H1 (cell line): ENCODE measurements at regions not wholly inside any gene's neighbourhood (a gene's known extent, or its start where the extent isn't known, plus 50 kb on each side); places are given as distances from the start of the nearest gene placed in this dataset.

Experiments used
- BACH1 ChIP-seq: IDR thresholded peaks from 2 replicates; pipeline ENCODE4 v1.6.1; 2012; ENCODE audit warnings: low read length, improper control_type of control experiment
- HDAC6 ChIP-seq: IDR thresholded peaks from one replicate; pipeline ENCODE4 v1.7.1; 2012; ENCODE audit warnings: low read depth, mild to moderate bottlenecking, inconsistent platforms, low read length, moderate library complexity
- TF ChIP-seq, protein P1 (sequence below): IDR thresholded peaks from 2 replicates; pipeline ENCODE4 v1.6.1; 2012; ENCODE audit warnings: inconsistent platforms

DNA sequence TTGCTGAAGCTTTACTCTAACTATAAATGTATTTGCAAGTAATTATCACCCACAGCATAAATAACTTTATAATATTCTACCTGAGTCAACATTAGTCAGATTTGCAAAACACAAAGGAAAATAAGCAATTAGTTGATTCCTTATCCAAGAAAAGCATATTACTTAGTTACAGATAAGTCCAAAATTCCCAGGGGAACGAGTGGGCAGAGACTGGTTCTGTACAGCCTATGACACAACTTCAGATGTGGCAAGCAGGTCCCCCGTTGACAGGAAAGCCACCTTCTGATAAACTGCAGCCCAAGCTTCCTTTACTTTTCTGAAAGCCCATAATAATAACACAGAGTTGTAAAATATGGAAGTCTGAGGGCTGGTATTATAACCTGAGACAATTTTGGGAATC lies 62.4 kb upstream of the NDP start (continued):
- TF ChIP-seq, protein P1, sequence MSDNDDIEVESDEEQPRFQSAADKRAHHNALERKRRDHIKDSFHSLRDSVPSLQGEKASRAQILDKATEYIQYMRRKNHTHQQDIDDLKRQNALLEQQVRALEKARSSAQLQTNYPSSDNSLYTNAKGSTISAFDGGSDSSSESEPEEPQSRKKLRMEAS, result no peak
- TF ChIP-seq HDAC6, result no peak
- TF ChIP-seq BACH1, result no peak
